ENCODE measurements at regions not wholly inside any gene's neighbourhood (a gene's known extent, or its start where the extent isn't known, plus 50 kb on each side); places are given as distances from the start of the nearest gene placed in this dataset.
A peak's percentile ranks its signal among the peaks of the same experiment; 100 is the strongest.

DNA sequence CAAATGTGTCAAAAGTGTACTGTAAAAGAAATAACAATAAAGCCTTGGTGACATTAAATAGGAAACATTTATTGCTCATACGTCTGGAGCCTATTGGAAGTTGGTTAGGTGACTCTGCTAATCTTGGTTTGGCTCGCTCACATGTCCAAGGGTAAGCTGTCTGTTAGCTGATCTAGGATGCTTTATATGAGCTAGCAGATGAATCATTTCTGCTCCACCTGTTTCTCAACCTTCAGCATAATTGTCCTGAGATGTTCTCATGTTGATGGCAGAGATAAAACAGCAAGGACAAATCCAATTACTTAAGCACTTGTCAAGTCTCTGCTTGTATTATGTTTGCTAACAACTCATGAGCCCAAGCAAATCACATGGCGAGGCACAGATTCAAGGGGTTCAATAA, 56.0 kb upstream of the CD53 start:
- no peak for DNase-seq (ENCODE audit: low read depth)

DNA sequence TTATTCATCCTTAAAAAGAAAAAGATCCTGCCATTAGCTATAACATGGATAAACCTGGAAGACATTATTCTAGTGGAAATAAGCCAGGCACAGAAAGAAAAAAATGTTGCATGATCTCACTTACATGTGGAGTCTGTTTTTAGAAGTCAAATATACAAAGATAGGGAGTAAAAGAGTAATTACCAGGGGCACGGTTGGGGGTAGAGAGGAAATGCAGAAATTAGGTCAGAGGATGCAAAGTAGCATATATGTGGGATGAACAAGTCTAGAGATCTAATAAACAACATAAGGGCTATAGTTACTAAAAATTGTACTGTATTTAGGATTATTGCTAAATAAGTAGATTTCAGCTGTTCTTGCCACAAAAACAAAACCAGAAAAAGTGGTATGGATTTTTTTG, 61.4 kb upstream of the CD53 start:
- no peak for DNase-seq (ENCODE audit: low read depth)

DNA sequence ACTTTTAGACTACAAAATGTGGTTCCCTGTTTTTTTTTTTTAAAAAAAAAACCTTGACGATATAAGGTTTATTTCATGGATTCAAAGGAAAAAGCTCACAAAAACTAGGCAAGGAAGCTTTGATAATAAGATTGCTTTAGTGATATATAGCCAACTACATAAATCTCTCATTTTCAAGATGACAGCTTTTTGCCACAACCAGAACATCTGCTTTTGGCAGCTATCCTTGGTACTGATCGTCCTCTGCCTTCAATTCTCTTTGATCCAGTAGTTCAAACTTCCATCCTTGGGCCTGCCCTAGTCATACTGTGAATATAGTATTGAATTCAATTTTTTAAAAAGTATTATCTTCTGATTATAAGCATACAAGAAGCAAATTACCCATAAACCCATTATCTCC, 72.9 kb upstream of the CD53 start:
- no peak for DNase-seq (ENCODE audit: low read depth)

DNA sequence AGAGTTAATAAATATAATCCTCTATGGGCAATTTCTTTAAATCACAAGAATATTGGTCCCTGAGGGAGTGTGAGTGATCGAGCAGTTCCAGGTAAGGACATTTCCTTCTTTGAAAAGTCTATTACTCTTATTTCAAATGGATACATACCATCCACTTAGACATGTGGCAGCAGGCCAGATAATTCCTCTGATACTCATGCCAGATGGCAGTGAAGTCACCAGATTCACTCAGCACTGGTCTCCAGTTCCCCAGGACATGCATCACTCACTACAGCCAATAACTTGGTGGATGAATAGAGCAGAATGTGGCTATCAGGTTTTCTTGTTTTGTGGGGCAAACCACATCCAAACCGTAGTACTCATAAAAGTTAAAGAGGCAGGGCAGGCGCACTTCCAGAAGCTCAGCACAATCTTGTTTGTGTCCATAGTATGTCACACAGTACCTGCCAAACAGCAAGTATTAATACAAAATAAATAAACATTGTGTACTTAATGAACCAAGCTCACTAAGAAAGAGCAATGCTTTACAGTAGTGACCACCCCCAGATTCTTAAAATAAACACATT, 74.2 kb upstream of the CD53 start:
- no peak for DNase-seq (ENCODE audit: low read depth)

DNA sequence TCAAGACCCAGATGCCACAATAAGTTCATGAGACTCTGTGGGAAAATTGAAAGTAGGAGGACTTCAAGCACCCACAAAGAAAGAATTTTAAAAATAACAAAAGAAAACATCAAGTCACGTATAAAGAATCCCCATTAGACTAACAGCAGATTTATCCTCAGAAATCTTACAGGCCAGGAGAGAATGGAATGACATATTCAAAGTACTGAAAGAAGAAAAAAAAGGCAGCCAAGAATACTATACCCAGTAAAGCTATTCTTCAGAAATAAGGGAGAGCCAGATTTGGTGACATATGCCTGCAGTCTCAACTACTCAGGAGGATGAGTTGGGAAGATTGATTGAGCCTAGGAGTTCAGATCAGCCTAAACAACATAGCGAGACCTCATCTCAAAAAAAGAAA, 84.3 kb upstream of the CD53 start:
- DNase-seq (ENCODE audit: low read depth), result no peak

DNA sequence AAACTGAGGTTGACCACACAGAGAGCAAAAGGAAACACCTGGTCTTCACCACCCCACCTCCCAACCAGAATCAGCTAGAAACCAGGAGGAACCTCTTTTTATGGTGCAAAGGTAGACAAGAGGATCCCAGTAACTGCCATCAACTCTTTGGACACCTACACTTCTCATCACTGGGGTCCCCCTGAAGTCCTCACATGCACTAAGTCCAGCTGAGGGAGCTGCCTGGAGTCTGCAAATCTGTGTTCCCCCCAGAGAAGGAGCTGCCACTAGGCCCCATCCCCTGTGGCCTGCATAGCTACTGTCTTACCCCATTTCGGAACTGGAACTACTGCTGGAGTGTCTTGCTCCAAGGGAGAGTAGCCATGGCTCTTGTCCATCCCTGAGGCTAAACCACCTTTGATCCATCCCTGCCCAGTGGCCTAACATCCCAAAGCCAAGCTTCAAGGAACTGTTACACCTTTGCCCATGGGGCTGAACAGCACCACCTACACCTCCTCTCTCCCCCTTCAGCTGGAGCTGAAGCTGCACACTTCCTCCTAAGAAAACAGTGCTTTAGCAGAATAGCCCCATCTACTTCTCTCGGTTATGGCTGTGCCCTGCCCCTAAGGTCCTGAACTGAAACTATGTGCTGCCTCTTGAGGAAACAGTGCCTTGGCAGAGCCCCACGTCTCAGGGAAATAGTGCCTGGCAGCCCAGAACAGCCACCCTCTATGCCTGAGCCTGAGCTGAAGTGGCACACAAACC, 85.4 kb upstream of the CD53 start:
- DNase-seq (ENCODE audit: low read depth), result no peak

DNA sequence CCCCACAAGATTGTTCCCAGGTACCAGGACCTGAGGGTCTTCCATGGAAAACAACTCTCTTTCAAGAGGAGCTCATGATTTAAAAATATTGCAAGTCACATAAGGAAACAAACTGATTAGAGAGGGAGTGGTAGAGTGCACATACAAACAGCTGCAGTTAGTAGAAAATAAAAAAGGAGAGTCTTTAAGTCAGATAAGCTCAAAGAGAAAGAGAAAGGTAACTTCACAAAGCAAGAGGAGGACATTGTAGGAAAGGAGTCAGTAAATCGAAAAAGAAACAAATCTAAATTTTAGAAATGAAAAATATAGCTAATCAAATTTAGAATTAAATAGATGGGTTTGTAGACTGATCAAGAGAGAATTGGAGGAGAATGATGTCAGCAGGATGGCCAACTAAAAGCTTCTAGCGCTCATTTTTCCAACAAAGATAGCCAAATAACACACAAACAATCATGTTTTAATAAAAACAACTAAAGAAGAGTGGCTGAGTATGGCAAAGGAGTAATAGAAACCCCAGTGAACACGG, 86.1 kb upstream of the CD53 start:
- DNase-seq (ENCODE audit: low read depth), result no peak

DNA sequence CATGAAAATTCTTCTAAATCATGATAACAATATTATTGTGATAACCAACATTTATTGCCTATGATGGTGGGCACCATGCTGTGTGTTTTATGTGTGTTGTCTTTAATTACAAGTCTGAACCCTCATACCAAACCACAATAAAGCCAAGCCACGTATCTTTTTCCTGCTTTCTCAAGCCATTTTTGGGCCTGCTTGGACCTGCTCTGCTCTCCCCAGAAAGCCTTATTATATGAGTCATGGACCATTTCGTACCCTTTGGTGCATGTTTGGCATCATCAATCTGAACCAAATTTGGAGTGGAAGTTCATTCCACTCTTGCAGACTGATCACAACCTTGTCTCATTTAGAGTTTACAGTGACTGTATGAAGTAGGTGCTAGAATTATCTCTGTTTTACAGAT, 87.3 kb upstream of the CD53 start:
- no peak for DNase-seq (ENCODE audit: low read depth)

DNA sequence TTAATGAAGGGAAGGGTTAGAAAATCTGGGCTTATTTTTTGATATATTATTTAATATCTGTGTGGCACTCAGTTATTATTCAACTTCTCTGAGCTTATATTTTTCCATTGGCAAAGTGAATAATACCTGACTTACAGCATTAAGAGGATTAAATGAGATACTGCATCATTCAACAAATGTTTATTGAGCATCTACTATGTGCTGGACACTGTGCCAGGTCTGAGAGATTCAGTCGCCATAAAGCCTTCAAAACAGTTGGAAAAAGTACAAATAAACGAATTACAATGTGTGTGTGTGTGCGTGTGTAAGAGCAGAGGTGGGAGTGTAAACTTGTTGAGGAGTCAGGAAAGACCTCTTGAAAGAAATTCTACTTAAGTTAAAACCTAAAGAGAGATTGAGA, 87.9 kb upstream of the CD53 start:
- DNase-seq (ENCODE audit: low read depth), result no peak

DNA sequence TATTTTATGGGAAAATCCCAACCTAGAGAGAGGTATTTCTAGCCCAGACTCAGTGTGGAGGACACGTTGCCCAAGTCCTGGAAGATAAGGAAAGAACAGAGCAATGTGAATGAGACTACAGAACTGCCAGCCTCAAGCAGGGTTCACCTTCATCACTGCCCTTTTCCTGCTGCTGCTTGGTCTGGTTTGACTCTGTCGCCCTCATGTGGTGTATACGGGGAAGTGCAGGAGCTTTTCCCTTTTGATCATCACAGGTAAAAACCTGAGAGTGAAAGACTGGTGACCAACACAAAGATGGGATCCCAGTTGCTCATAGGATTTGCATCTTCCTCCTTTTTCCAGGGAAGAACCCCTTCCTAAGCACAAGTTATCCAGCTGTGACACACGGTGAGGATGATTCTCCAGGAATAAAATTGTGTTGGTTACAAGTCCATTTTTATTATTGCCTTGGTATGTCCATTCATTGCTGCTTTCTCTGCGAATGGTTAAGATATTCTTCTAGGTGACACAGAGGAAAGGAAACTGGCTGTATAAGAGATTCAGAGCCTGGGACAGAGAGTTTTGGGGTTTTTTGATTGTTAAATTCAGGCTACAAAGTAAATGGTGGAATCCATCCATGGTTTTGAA, 89.5 kb upstream of the CD53 start:
- DNase-seq (ENCODE audit: low read depth), result no peak

DNA sequence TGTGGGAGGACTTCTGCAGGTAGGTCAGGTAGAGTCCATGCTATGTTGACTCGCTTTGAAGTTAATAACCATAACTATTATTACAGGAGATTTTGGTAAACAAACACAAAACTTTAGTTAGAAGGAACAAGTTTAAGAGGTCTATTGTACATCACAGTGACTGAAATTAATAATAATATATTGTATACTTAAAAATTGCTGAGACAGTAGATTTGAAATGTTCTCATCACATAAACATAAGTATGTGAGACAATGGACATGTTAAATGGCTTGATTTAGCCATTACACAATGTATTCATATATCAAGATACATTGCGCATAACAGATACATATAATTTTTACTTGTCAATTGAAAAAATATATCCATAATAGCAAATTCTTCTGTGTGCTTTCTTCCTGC, 91.4 kb upstream of the CD53 start:
- DNase-seq (ENCODE audit: low read depth), result no peak

DNA sequence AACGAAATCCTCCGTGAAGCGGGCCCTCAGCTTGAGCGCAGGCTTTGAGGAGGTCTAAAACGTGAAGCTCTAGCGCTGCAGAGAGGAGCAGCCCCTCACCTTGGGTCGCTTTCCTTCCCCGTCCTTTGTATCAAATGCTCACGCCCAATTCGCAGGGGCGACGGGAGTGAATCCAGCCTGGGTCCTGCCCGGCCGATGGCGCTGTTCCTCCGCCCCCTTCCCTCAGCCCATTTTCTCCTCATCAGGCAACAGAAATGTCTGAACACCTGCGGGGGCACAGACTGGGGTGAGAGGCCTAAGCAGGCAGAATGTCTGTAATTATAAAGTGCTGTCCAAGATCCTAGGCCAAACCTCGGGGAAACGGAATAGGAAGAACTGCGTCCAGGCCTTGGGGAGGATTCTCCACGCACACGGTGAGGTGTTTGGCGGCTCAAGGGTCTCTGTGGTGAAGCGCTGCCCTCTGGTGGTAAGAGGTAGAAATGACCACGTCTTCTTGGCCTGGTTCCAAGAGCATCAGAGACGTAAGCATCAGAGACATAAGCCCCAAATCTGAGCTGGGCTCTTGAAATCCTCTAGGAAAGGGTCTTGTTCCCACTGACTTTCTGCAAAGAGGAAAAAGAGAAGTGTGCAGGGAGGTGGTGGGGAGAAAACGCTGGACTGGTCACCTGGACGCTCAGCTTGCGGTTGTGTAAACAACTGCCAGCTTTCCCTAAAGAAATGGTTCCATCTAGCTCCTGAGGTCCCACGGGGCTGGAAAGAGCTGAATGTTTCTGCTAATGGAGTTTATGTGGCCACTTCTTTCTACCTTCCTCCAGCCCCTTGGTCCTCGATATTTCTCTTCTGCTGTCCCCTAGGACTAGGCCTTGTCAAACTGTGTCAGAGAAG, 92.1 kb upstream of the CD53 start:
- peak; percentile 43 for DNase-seq (ENCODE audit: low read depth)

DNA sequence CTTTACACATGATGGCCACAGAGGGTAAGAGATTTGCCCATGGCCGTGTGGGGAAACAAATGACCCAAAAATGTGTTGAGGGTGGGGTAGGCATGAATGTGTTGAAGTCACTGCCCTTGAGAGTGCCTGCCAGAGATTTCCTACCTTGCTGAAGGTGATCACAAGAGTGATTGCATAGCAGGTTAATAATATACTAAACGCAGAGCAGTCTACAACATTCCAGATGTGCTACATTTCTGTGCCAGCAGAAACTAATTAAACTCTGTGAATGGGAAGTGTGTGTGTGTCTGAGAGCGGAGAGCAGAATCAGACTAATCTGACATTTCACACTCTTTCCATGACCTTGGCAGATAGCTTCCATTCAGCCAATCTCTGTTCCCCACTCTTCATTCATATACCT, 93.3 kb upstream of the CD53 start:
- DNase-seq (ENCODE audit: low read depth), result no peak

DNA sequence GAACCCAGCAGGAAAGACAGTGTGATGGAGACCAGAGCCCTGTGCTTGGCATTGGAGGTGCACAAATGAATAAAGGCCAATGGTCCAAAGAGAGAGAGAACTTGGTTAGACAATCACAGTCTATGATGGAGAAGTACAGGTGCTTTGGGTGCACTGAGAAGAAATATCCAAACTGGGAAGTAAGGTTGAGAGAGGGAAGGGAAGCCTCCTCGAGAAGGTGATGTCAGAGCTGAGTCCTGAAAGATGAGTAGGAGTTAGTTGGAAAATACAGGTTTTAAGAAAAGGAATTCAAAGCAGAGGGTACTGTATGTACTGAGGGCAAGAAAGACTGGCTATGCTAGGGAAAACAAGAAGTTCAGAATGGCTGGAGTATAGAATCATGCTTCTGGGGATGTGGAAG, 94.1 kb upstream of the CD53 start:
- no peak for DNase-seq (ENCODE audit: low read depth)

DNA sequence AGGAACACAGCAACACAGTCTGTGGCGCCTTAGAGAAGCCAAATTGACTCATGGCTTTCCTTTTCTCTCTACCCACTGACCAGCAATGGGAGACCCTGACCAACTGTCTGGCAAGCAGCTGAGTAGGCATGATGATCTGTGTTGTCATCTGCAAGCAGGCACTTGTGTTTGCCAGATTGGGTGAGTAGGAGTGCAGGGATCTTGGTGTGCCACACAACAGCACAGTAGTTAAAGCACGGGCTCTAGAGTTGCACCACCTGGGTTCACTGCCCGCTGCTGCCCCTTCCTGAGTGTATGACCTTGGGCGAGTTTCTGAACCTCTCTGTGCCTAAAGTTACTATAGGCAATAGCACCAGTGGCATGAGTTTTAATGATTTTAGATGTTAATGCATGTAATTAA, 95.7 kb upstream of the CD53 start:
- no peak for DNase-seq (ENCODE audit: low read depth)

DNA sequence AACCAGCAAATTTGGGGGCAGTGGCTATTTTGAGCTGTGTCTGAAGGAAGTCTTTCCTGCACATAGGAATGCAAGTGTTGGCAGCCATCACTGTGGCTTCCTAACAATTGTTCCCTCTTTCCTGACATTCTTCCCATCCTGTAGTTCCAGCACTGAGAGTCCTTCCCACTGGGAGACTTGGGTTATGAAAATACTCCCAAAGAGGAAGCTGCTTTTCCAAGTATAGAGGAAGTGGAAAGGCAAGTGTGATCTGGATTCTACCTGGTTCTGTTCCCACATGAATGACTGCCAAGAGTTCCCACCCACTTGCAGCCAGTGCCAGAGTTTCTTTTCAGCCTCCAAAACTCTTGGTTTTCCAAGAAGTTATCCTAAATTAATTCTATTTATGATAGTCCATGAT, 98.5 kb upstream of the CD53 start:
- DNase-seq (ENCODE audit: low read depth), result no peak

DNA sequence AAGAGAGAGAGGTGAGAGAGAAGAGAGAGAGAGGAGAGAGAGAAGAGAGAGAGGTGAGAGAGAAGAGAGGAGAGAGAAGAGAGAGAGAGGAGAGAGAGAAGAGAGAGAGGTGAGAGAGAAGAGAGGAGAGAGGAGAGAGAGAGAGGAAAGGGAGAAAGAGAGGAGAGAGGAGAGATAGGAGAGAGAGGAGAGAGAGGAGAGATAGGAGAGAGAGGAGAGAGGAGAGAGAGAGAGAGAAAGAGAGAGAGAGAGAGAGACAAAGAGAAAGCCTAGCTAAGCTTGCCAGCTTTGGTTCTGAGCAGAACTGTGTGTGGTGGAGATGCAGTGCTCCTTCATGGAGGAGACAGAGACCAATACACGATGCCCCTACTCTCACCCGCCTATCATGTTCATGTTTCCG, 99.1 kb upstream of the KCNA3 start:
- DNase-seq (ENCODE audit: low read depth), result no peak

DNA sequence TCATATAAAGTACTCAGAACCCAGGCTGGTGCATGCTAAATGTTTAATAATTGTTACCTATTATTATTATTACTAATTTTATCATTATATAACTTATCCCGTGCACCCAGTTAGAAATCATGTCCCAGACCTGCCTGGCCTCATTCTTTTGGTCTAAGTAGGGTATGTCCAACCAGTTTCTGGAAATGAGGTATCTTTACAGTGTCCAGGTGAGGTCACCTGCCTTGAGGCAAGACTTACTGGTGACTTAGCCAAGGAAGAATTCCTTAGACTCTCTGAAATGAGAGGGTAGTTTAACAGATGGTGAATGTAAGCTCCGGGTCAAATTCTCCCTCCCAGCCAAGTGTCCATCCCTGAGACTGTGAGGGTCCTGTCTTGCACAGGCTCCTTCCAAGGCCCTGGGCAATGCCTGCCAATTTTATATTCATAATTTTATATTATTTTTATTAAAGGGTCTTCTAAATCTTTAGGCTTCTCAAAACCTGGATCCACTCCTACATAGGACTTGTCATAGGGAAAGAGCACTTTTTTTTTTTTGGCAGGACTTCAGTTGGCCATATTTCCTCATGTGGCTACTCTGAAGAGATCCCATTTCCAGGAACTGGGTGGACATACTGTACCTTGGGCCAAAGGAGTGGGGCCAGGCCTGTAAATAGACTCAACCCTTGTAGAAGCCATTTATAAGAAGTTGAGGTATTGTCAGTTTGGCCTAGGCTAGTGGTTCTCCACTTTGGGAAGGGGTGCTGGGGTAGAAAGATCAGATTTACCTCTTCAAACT, 96.7 kb upstream of the KCNA3 start:
- no peak for DNase-seq (ENCODE audit: low read depth)

DNA sequence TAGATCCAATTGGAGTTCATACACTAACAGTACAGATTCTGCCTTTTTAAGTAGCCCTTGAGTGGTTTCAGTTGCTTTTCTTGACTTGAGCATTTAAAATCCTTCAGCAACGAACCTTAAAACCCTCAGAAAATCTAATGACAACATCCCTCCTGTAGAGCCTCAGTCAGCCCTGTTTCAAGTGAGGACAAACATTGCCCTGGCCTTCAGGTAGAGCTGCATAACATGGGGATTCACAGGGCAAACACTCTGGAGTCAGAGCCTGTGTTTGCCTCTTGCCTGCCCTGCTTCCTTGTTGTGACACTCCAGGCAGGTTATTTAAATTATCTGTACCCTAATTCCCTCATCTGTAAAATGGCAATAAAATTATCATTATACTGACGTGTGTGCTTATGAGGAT, 96.1 kb upstream of the KCNA3 start:
- DNase-seq (ENCODE audit: low read depth), result no peak

DNA sequence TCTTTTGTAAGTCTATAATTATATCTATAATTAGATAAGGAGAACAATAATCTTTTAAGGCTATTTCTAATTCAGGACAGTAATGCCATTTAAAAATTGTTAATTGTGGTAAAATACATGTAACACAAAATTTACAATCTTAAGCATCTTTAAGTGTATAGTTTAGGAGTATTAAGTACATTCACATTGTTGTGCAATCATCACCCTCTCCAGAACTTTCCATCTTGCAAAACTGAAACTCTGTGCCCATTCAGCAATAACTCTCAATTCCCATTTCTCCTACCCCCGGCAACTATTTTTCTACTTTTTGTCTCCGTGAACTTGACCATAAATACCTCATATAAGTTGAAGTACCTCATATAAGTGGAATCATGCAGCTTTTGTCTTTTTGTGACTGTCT, 93.9 kb upstream of the KCNA3 start:
- no peak for DNase-seq (ENCODE audit: low read depth)

DNA sequence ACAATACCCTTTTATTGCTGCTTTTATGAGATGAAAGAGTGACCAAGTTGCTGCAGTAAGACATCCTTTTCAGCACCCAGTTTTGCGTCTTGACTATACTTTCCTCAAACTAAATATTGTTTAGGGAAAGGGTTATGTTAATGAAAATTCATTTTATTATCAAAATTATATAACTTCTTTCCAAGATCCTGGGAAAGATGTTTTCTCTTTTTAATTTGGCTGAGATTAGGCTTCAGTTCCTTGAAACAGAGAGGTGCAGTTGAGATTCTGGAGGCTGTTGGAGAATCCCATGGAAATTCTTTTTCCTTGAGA, 91.6 kb upstream of the KCNA3 start:
- no peak for DNase-seq (ENCODE audit: low read depth)
